ENCODE measurements at regions not wholly inside any gene's neighbourhood (a gene's known extent, or its start where the extent isn't known, plus 50 kb on each side); places are given as distances from the start of the nearest gene placed in this dataset.

DNA sequence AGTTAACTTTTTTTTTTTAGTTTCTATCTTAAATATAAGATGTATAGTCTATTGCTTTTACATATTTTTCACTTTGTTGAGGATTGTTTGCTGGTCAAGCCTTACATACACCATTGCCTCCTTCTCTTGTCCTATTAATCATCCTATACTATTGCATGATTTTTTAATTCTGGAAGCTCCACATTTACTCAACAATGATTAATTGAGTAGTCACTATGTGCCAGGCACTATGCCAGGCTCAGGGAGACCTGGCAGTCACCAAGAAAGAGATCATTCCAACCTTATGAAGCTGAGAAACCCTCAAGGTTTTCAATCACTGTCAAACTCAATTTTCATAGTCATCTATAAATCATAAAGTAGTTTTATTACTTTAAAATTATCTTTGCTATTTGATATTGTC, 626.2 kb downstream of the IGSF11 start:
- TF ChIP-seq JUNB (IDR thresholded peaks at IDR 0.05; ENCODE audit: unreplicated experiment) (no peak), REST (IDR thresholded peaks at IDR 0.05; ENCODE audit: unreplicated experiment) (no peak), EZH2phosphoT487 (IDR thresholded peaks at IDR 0.05; ENCODE audit: unreplicated experiment) (no peak), EZH2 (IDR thresholded peaks at IDR 0.05; ENCODE audit: low read depth, unreplicated experiment) (no peak), CREB1 (CRISPR knock-in tag; IDR thresholded peaks at IDR 0.05; ENCODE audit: low read depth) (no peak), POLR2AphosphoS5 (IDR thresholded peaks at IDR 0.05; ENCODE audit: low read depth) (no peak)
- TF ChIP-seq, protein P1, sequence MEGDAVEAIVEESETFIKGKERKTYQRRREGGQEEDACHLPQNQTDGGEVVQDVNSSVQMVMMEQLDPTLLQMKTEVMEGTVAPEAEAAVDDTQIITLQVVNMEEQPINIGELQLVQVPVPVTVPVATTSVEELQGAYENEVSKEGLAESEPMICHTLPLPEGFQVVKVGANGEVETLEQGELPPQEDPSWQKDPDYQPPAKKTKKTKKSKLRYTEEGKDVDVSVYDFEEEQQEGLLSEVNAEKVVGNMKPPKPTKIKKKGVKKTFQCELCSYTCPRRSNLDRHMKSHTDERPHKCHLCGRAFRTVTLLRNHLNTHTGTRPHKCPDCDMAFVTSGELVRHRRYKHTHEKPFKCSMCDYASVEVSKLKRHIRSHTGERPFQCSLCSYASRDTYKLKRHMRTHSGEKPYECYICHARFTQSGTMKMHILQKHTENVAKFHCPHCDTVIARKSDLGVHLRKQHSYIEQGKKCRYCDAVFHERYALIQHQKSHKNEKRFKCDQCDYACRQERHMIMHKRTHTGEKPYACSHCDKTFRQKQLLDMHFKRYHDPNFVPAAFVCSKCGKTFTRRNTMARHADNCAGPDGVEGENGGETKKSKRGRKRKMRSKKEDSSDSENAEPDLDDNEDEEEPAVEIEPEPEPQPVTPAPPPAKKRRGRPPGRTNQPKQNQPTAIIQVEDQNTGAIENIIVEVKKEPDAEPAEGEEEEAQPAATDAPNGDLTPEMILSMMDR (conservative IDR thresholded peaks at IDR 0.05; ENCODE audit: low read depth in 2 of 2), result no peak

Measured in GM23338 (cell line).